ENCODE measurements at regions not wholly inside any gene's neighbourhood (a gene's known extent, or its start where the extent isn't known, plus 50 kb on each side); places are given as distances from the start of the nearest gene placed in this dataset.

- H3K9me3 ChIP-seq = no peaks in the 10 kb centered on the region
- H3K4me3 ChIP-seq = no peak overlapping the region
- TF ChIP-seq CTCF (IDR thresholded peaks at IDR 0.05) (no peak), POLR2A (IDR thresholded peaks at IDR 0.05) (no peak)
- no peaks in the 10 kb centered on the region for H3K27me3 ChIP-seq
- H3K27ac ChIP-seq = no peak overlapping the region
- DNase-seq = no peak
- H3K4me1 ChIP-seq = no peaks in the 10 kb centered on the region
- intact Hi-C loops (cut with DNase I; ENCODE audit: low total_unique reads) = no loop called here
- H3K36me3 ChIP-seq = no peaks in the 10 kb centered on the region
These were observed 111.9 kb upstream of the WNT4 start for GRCh38 chr1:22254756-22255155.

- no peaks in the 10 kb centered on the region for H3K9me3 ChIP-seq
- no peak for DNase-seq
- no peaks in the 10 kb centered on the region for H3K36me3 ChIP-seq
- no peaks in the 10 kb centered on the region for H3K4me1 ChIP-seq
- intact Hi-C loops (cut with DNase I; ENCODE audit: low total_unique reads) = no loop called here
- no peak overlapping the region for H3K4me3 ChIP-seq
- no peaks in the 10 kb centered on the region for H3K27me3 ChIP-seq
- no peak overlapping the region for H3K27ac ChIP-seq
- TF ChIP-seq POLR2A (IDR thresholded peaks at IDR 0.05) = no peak
- no peak for TF ChIP-seq CTCF (IDR thresholded peaks at IDR 0.05)
These were observed 112.7 kb upstream of the WNT4 start for GRCh38 chr1:22255341-22256212.

- intact Hi-C loops (cut with DNase I; ENCODE audit: low total_unique reads) = no loop called here
These were observed 113.3 kb upstream of the WNT4 start for GRCh38 chr1:22256213-22256512.

GRCh38 chr1:22257290-22258275 lies 114.7 kb upstream of the WNT4 start:
- no peak for DNase-seq
- intact Hi-C loops (cut with DNase I; ENCODE audit: low total_unique reads) = no loop called here
- Histone ChIP-seq H3K4me1 (no peaks in the 10 kb centered on the region), H3K4me3 (no peak overlapping the region), H3K27me3 (no peaks in the 10 kb centered on the region), H3K9me3 (no peaks in the 10 kb centered on the region), H3K27ac (no peak overlapping the region), H3K36me3 (no peaks in the 10 kb centered on the region)
- TF ChIP-seq CTCF (IDR thresholded peaks at IDR 0.05) = no peak
- no peak for TF ChIP-seq POLR2A (IDR thresholded peaks at IDR 0.05)

More at GRCh38 chr1:22256213-22256512, 113.3 kb upstream of the WNT4 start:
- Histone ChIP-seq H3K4me3 (no peak overlapping the region), H3K4me1 (no peaks in the 10 kb centered on the region), H3K9me3 (no peaks in the 10 kb centered on the region), H3K27me3 (no peaks in the 10 kb centered on the region), H3K27ac (no peak overlapping the region), H3K36me3 (no peaks in the 10 kb centered on the region)
- no peak for TF ChIP-seq POLR2A (IDR thresholded peaks at IDR 0.05)
- no peak for TF ChIP-seq CTCF (IDR thresholded peaks at IDR 0.05)
- DNase-seq = no peak

- no peak for TF ChIP-seq CTCF (IDR thresholded peaks at IDR 0.05)
- no peak for DNase-seq
- H3K36me3 ChIP-seq = no peaks in the 10 kb centered on the region
- H3K4me3 ChIP-seq = no peak overlapping the region
- H3K27ac ChIP-seq = no peak overlapping the region
- no peaks in the 10 kb centered on the region for H3K4me1 ChIP-seq
- intact Hi-C loops (cut with DNase I; ENCODE audit: low total_unique reads) = no loop called here
- no peaks in the 10 kb centered on the region for H3K9me3 ChIP-seq
- no peaks in the 10 kb centered on the region for H3K27me3 ChIP-seq
These were observed 115.8 kb upstream of the WNT4 start for GRCh38 chr1:22258698-22259097.

Measured in uterus (tissue), 3 donors.